Activated effector memory CD4-positive, alpha-beta T cell treated with anti-CD3 and anti-CD28 coated beads, Interleukin-2, amount 50 U/mL, for 16 hours (primary cell): ENCODE measurements at regions not wholly inside any gene's neighbourhood (a gene's known extent, or its start where the extent isn't known, plus 50 kb on each side); places are given as distances from the start of the nearest gene placed in this dataset.
"Not testable (repeated sequence)": the region's sequence is repeated elsewhere in the genome, so short reads cannot be mapped to it uniquely, and the experiment has no call there.

Experiments used
- DNase-seq: peaks from one replicate; pipeline ENCODE4 v3.0.0-alpha.2; 2020

GRCh38 chr5:124153588-124153987 is 592.9 kb downstream of the ZNF608 start:
- DNase-seq: no peak

- DNase-seq: no peak
Measured at GRCh38 chr5:124148574-124148973, 597.9 kb downstream of the ZNF608 start.

DNA sequence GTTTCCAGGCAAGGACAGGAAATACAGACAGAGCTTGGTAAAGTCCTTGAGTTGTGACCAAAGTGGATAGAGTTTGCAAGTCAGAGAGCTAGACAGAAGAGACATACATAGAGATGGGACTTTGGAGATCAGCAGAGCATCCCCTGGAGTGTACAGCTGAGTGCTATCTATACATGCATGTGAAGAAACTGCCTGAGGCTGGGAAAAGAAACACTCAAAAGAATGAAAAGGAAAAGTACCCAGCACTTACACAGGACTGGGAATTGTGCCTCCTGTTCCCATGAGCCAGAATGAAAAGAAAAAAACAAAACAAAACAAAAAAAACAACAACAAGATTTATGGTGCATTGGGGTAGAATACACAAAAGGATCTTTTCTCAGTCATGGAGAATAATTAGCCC is 606.4 kb downstream of the ZNF608 start:
- no peak for DNase-seq

DNA sequence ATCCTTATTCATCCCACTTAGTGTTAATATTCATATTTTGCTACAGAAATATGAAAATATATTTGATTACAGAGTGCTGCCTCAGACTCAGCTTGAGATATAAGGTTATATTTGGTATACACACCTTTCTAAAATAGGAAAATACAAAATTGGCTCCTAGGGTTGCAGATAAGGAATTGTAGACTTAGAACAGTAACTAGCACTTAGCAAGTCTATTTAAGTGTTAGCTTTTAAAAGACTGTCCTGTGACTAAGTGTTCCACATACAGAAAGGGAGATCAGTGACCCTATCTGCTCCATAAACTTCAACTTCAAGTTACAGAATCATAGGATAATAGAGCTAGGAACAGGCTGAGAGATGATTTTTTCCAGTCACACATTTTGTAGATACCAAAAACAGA is 607.0 kb downstream of the ZNF608 start:
- DNase-seq: no peak

DNA sequence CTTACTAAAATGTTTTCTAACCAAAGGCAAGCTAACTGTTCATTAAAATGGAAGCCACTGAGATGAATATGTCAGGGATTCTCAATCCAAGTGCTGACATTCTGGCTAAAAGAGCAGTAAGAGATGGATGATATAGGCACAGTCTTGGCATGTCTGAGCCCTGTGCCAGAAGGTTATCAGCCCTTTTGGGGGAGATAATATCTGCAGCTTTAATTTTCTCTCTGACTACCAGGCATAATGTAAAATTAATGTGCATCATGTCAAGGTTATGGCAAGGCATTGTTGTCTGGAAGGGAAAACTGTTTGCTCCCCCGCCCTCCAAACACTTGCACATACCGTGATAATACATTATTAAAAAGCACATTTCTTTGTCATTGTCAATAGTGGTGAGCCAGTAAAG is 609.8 kb downstream of the ZNF608 start:
- no peak for DNase-seq

DNA sequence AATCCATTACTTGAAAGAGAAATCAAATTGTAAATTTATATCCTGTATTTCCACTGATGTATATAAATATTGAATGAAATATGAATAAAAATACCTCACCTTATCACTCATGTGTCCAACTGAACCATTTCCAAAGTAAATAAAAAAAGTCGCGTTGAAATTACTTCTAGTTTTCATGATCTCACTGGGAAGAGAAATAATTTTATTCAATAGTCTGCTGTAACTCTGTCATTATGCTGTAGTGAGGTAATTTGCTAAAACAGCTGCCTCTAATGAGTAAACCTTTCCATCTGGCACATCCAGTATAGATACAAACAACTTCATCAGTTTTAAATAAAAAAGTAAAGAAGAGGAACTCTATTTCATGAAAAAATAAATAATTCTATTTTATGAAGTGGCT is 611.5 kb downstream of the ZNF608 start:
- no peak for DNase-seq

- DNase-seq: no peak
Measured at GRCh38 chr5:124133406-124133805, 613.0 kb downstream of the ZNF608 start.

DNA sequence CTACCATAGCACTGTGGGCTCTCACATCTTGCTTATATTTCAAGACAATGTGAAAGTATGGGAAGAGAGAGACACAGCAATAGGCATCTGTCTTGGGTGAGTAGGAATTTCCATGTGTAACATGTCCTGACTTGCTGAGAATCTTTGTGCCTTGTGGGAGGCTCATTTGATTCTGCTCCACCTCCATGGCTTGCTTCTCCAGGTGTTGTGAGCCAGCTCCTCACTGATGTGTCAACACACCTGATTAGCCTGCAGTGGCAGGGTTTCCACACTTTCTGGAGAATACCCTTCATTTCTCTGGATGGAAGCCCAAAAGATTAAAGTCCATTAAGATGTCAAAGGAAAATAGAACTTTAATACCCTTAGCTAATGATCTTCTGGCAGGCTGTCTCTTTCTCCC is 613.6 kb downstream of the ZNF608 start:
- no peak for DNase-seq

DNA sequence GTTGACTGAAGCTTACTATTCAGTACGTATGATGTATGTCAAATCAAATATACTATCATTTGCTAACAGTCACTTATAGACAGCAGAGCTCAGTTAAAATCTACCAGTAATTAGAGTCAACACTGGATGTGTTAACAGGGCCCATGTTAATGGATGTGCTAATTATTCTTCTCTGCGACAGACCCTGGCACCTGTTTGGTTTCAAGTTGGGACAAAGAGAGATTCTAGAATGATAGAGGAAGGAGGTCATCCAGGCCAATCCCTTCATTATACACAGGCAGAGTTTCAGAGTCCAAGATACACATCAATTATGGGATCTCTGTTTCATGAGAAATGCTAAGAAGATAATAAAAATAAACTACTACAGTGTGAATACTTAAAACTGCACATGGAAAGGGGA is 615.0 kb downstream of the ZNF608 start:
- no peak for DNase-seq

- DNase-seq: no peak
Measured at GRCh38 chr5:124130816-124131215, 615.6 kb downstream of the ZNF608 start.

- no peak for DNase-seq
Measured at GRCh38 chr5:124128867-124129266, 616.9 kb downstream of the CSNK1G3 start.

- DNase-seq: no peak
Measured at GRCh38 chr5:124126504-124127217, 614.7 kb downstream of the CSNK1G3 start.

DNA sequence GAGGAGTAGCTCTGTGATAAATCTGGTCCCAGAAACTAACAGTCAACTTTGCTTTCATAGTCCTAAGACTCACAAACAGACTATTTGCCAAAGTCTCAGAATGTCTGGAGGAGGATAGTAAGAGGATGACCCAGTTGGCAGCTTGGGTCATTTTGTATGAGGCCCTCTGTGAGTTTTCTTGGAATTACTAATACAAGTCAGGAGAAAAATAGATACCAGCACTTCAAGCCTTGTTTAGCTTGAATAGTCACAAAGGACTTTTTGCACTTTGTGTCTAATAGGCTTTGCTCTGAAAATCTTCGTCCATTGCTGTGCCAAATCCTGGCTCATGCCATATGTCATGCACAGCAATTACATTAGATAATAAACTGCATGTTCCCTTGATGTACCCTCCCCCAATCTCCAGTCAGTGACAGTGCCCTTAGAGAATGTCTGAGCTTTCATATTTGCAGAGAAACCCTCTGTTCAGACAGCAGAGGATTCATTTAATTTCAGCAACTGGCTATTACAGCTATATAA is 612.8 kb downstream of the CSNK1G3 start:
- DNase-seq: no peak

DNA sequence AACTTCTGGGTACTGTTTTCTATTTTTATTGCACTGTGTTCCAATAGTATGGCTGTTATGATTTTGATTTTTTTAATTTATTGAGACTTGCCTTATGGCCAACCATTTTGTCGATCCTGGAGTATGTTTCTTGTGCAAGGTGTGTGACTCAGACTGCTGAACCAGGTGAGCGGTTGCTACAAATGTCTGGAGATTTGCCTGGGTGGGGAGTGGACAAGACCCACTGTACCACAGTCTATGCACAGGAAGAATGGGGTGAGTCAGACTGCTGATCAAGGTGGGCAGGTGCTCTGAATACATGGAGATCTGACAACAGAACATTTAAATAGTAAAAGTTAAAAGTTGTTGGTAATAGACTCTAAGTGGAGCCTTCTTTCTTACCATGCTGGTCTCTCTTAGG is 609.2 kb downstream of the CSNK1G3 start:
- DNase-seq: no peak

- DNase-seq: no peak
Measured at GRCh38 chr5:124114911-124115310, 602.9 kb downstream of the CSNK1G3 start.

DNA sequence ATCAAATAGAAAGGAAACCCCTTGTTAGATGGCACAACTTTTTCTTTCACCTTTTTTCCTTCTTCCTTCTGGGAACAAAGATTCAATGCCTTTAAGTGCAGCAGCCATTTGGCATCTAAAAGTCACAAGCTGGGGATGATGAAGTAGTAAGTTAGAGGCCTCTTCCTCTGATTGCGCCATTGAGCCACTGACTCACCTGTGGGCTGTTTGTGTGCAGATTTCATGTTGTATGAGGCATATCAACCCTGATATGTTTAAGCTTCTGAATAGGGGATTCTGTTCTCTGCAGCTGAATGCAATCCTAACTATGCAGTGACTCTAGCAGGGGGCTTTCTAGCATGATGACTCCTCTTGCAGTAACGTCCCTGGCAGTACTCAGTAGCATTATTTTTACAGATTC is 599.9 kb downstream of the CSNK1G3 start:
- no peak for DNase-seq

DNA sequence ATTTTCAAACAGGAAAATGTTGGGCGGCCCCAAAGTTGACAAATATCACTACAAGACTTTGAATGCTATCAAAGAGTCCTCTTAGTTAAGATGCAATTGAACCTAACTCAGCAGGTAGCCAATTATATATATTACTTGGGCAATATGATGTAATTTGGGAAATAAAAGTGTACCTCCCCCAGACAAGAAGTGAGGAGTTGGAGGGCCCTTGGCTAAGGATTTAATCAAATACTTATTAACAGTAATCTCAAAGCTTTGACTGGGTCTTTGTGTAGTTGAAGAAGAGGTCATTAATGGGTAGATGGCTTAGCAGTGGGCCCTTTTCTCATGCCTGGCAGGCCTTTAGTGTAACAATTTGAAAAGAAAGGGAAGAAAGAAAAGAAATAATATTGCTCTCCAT is 599.0 kb downstream of the CSNK1G3 start:
- DNase-seq: no peak

DNA sequence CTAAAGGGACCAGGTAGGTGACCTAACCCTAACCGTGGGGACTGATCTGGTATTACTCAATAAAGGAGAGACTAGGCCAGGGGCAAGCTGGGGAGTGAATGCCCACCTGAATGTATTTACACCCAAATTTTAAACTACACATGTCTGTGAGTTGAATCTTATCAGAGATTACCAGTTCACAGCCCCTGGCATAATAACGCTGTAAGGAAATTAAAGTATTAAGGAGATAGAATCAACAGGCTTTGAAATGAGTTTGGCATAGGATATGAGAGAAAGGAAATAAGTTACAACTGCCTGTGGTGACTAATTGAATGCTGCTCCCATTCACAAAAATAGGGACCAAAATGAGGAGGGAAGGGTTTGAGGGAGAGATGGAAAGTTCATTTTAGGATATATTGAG is 593.3 kb downstream of the CSNK1G3 start:
- no peak for DNase-seq

DNA sequence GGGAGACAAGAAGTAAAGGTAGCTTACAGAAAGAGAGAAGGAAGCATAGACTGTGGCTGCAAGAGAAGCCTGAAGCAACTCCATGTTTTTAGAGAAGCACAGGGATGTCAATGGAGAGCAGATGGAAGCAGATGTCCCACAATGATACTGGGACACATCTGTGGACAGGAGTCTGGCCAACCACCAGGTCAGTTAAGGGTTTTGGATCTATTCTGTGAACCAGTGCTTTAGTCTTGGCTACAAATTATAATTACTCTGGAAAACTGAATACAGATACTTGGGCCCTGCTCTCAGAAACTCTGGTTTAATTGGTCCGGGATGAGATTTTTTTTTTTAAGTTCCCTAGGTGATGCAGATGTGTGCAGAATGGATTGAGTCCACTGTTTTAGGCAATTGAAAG is 592.8 kb downstream of the CSNK1G3 start:
- DNase-seq: no peak

DNA sequence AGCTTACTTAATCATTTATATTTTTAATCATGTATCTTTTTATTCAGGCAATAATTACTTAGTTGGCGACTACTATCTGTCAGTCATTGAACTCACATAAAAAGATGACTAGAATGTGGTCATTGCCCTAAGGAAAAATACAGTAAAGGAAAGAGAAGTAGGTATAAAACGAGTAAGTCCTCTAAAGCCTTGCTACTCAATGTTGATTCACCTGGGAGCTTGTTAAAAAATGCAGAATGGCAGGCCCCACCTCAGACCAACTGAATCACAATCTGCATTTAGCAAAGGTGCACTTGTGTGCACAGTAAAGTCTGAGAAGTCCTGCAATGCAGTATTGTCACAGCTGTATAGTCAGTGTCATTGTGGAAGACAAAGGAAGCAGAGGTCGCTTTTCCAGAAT is 592.4 kb downstream of the CSNK1G3 start:
- DNase-seq: no peak

GRCh38 chr5:124103671-124104070 is 591.7 kb downstream of the CSNK1G3 start:
- no peak for DNase-seq

- DNase-seq: not testable (repeated sequence)
Measured at GRCh38 chr5:124103056-124103455, 591.1 kb downstream of the CSNK1G3 start.

GRCh38 chr5:124102486-124102885 is 590.5 kb downstream of the CSNK1G3 start:
- DNase-seq: no peak

DNA sequence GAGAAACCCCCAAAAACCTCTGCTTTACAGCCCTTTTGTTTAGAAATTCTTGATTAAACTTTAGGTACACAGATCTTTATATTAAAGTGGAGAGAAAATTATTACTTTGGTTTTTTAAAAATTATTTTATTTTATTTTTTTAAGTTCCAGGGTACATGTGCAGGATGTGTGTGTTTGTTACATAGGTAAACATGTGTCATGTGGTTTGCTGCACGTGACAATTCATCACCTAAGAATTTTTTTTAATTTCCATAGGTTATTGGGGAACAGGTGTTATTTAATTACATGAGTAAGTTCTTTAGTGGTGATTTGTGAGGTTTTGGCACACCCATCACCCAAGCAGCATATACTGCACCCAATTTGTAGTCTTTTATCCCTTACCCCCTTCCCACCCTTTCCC is 581.7 kb downstream of the CSNK1G3 start:
- no peak for DNase-seq

DNA sequence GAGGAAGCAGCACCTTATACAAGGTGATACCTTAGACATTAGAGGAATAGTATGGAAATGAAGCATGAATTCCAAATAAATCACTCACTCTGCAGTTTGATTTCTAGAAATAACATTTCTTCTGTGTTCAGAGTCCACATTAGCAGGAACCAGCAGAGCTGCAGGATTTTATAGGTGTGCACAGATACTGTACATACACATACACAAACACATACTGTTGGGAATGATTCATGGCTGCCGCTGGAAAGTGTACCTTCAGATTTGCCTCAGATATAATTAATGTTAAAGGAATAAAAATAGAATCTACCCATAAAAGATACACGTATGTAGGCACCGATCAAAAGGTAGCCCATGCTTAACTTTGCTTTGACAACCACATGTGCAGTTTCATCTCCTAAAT is 578.1 kb downstream of the CSNK1G3 start:
- no peak for DNase-seq
